HG03175 (cell line): ENCODE measurements at regions not wholly inside any gene's neighbourhood (a gene's known extent, or its start where the extent isn't known, plus 50 kb on each side); places are given as distances from the start of the nearest gene placed in this dataset.
"Not testable (repeated sequence)": the region's sequence is repeated elsewhere in the genome, so short reads cannot be mapped to it uniquely, and the experiment has no call there.

Experiments used
- ATAC-seq: cut with Tn5 transposase; IDR thresholded peaks from one replicate; pipeline ENCODE4 v1.9.1; 2021; ENCODE audit warnings: mild to moderate bottlenecking, moderate library complexity; ENCODE audit not compliant: unreplicated experiment

DNA sequence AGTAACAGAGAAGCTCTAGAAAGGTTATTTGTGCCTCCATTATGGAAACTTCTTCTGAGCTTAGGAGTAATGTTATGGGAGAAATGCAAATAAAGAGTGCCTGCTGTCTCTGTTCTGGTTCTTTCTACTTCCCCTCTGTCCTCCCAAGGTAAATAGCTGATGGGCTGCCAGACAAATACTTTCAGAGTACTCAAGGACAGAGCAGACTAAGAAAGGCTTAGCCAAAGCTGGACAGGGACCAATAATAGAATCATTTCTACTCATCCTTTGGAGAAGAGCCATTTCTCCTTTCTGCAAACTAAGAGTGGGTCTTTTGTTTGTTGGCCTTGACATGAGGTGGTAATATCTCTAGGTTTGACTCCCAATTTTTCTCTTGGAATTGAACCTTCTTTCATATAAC, 136.1 kb downstream of the MID1IP1 start:
- ATAC-seq = no peak

DNA sequence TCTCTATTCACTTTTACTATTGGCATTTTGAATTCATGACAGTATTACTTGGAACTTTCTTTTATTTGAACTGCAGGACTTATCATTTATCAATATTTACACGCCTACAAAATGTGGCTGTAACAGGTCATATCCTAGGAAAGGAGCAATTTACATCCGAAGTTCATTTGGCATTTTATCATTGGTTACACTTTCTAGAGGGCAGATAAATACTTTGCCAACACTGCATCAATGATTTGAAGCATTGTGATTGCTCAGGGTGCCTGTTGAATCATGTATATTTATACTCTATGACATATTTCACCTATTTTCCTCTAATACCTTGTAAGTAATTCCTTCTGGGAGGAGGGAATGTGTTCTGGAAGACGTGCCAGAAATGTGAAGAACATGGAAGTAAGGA, 136.7 kb downstream of the MID1IP1 start:
- ATAC-seq = no peak

DNA sequence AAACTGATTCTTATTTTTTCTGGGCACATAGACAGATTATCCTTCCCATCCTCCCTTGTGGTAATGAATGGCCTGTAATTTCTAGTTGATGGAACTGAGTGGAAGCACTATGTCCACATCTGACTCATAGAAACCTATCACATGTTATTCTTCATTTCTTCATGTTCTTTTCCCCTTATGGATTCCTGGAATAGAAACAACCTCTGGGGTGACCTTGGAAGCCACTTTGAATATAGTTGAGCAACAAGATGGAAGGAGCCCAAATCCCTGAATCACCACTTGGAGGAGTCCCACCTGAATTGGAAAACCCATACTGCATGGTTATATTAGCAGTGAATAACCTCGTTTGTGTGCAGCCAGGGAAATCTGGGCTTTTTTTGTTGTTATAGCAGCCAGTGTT, 137.8 kb downstream of the MID1IP1 start:
- no peak for ATAC-seq

DNA sequence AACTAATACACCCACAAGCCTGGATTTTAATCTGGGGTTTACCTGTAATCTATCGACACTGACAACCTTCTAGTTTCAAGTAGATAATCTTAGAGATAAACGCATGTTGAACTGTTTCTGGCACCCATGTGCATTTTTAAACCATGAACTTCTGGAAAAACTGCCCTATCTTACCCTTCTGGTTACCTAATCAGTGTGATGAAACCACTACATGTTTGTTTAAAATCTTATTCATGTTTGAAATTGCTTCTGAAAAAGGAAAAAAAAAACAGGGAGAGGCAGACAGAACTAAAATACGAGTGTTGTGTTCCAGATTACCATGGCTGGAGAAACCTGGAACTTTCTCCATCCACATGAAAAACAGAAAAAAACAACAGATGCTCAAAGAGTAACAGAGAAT, 139.3 kb downstream of the MID1IP1 start:
- ATAC-seq = no peak

DNA sequence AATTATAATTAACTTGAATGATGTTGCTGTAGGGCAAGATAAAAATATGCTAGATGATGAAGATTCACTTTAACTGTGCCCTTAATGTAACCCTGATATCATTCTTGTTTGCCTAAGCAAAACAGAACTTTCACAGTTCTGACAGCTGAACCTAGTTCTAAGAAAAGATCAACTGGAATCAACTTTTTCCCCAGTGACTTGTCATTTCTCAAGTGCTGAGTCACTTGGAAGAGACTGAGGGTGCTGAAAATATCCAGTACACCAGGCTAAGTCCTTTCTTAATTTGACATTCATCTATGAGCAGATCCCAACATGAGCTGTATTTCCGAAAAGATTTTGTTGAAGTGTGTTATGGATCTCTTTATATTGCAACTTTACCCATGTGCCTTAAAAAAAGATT, 140.4 kb downstream of the MID1IP1 start:
- ATAC-seq = no peak

DNA sequence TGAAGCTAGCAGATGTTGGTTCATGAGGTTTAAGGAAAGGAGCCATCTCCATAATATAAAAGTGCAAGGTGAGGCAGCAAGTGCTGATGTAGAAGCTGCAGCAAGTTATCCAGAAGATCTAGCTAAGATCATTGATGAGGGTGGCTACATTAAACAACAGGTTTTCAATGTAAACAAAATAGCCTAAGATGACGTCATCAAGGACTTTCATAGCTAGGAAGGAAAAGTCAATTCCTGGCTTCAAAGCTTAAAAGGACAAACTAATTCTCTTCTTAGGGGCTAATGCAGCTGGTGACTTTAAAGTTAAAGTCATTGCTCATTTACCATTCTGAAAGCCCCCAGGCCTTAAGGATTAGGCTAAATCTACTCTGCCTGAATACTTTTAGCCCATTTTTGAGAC, 141.9 kb downstream of the MID1IP1 start:
- no peak for ATAC-seq

DNA sequence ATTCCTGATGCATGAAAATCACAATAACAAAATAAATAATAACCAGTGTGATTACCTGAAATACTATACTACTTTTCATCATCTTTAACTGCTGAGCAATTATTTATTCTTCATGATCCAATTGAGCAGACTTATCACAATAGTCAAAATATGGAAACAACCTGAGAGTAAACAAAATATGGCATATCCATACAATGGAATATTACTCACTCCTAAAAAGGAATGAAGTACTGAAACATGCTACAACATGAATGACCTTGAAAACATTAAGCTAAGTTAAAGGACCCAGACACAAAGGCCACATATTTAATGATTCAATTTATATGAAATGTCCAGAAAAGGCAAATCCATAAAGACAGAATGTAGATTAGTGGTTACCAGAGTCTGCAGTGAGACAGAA, 146.8 kb downstream of the MID1IP1 start:
- no peak for ATAC-seq

DNA sequence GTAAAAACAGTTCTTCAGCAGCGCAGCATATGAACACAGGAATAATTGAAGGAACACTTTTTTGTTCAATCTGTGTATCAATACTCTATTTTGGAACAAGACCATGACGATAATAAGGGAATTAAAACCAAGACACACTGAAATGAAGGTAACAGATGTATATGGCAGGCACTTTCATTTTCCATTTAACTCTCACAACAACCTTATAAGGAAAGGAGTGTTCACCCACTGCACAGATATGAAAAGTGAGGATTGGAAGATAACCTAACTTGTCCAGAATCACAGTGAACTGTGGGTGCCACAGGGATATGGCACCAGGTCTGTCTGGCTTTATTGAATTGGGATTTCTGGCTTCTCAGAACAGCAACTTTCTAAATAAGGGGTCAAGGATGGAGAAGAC, 153.3 kb downstream of the MID1IP1 start:
- no peak for ATAC-seq

DNA sequence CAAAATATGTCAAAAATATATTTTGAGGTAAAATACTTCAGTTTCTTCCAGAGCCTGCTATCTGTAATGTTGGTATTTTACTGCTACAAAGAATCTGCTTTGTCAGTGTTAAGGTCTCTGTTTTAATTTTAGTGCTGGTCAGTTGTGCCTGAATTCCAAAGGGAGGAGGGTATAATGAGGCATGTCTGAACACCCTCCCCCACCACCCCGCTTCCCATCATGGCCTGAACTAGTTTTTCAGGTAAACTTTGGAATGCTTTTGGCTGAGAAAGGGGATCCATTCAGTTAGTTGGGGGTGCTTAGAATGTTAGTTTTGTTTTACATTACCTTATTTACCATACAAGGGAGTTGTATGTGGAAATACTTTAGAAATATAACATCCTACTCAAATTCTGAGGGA, 158.5 kb downstream of the MID1IP1 start:
- ATAC-seq = no peak

DNA sequence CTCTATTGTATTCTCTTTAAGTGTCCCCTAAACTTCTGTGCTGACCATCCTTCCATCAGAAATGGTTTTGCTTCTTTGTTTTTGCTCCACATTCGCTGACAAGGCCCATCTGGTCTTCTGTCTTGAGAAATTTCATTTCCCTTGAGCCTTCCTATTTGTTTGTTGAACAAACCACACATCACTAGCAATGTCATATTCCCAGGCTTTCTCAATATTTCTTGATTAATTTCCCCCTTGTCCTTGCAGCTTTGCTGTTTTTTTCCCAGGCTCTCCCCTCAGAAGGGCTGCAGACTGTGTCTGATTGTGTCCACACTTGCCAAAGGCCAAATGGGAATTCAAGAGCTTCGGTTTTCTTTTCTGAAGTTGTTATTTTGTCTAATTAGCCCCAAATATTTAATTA, 158.9 kb downstream of the MID1IP1 start:
- no peak for ATAC-seq

DNA sequence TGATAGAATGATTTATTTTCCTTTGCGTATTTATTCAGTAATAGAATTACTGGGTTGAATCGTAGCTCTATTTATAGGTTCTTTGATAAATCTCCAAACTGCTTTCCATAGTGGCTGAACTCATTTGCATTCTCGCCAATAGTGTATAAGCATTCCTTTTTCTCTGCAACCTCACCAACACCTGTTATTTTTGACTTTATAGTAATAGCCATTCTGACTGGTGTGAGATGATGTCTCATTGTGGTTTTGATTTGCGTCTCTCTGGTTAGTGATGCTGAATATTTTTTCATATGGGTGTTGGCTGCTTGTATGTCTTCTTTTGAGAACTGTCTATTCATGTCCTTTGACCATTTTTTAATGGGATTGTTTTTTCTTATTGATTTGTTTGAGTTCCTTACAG, 160.7 kb downstream of the MID1IP1 start:
- no peak for ATAC-seq

DNA sequence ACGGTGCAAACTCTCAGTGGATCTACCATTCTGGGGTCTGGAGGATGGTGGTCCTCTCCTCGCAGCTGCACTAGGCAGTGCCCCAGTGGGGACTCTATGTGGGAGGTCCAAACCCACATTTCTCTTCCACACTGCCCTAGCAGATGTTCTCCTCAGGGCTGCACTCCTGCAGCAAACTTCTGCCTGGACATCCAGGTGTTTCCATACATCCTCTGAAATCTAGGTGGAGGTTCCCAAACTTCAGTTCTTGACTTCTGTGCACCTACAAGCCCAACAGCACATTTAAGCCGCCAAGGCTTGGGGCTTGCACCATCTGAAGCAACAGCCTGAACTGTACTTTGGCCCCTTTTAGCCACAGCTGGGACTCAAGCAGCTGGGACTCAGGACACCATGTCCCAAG, 162.0 kb downstream of the MID1IP1 start:
- ATAC-seq = not testable (repeated sequence)

DNA sequence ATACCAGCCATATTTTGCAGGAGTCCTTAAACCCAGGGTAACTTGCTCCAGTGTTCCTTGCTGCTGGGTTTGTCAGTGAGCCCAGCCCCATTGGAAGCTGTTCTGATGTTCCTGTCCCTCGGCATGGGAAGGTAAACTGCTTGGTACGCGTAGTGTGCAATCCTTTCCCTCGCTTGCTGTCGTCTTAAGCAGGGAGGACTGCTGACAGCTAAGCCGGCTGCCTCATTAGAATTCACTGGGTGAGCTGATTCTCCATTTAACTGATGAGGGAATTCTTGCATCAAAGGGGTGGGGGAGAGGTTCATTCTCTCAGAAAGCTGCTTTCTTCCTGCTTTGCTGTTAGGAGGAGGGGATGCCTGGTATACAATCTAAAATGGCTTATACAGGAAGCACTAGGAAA, 164.6 kb downstream of the MID1IP1 start:
- ATAC-seq = no peak

DNA sequence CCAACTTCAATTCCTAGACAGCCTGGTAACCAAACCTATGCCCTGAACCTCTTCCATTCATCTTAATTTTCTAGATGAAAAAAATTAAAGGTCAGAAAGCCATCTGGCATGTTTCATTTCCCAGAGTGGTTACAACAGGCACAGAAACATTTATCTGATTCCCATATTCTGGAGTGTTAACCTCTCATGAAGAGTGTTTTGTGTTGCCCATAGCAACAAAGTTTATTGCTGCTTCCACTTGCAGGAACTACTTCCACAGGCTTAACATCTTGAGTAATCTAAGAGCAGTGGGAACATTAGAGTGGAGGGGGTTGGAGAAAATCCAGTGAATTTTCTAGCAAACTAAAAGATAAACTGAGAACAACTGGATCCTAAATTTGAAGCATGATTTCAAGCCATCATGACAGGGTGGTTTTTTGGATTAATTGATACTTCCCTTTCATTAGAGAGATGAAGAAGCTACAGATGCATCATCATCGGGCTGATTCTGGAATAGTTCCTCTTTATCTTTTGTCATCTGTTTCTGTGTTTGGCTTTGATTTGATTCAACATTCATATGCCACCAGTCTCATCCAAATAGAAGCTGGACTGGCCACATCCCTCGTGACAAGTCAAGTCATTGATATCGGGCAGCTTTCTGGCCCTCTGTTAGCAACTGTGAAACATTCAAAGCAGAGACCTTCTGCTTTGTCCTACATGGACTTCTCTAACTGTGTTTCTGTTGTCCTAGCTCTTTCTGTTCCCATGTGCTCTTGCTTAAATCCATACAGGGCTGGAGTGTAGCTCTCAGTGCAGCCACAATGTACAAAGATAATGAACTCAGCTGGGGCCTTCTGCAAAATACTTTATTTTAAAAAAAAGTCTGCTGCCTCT, 167.3 kb downstream of the MID1IP1 start:
- ATAC-seq = no peak

DNA sequence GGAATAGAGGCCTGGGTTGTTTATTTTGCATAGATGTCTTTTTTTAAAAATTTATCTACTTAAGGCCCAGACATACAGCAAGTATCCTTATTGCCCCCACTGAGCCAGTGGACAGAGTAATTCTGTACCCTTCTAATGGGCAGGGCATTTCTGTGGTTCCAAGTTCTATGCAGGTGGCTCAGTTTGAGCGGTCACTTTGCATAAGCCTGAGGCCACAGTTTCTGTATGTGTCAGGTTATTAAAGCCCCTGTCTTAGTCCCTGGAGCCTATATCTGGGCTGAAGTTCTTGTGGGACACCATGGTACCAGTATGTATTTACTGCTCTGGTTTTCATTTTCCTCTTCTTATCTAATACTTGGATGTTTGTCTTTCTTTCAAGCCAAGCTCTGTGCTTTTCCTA, 168.8 kb downstream of the MID1IP1 start:
- ATAC-seq = no peak

DNA sequence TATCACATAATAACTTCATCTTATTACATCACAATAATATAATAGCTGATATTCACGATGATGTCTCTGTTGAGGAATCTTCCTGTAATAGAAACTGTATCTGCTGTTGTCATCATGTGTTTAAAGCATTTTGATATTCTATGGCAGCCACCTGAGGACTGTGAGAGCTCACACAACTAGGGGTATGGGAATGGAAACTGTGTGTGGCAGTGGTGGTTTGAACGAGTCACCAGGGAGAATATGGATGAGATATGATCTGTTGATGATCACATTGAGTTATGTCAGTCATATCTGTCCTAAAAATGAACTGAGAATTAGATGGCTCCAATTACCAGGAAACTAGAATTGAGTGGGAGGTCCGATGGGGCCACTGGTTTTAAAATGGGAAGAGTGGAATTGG, 169.6 kb downstream of the MID1IP1 start:
- ATAC-seq = no peak

DNA sequence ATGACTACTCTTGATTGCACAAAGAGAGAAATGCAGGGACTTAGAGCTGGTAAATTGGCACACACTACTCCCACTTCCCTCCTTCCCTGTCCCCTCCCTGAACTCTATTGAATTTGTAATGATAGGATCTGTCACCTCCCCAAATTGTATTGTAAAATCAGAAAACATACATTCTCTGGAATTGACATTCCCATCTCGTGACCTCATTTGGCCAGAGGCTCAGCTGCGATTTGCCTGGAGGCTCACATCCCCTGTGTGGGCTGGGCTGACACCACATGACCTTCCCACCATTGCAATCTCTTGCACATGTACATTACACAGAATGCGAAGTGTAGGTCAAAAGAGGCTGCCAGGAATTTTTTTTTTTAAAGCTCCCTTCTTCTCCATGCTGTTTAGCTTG, 172.1 kb downstream of the MID1IP1 start:
- no peak for ATAC-seq

DNA sequence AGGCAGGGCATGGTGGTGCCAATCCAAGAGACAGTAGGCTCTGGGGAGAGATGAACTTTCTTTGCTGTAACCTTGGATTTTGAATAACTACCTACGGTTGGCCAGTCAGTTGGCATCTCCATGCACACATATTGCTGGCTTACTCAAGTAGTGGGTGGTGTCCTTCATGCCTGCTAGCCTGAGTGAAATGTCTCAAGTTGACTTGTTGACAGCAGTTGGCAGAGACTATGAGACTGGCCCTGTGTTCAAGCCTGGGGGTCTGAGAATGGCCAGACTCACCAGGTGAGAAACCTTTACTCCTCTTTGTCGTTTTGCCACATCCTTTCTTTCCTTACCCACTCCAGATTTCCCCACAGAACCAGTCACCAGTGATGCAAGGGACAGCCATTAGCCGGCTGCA, 173.3 kb downstream of the MID1IP1 start:
- no peak for ATAC-seq

DNA sequence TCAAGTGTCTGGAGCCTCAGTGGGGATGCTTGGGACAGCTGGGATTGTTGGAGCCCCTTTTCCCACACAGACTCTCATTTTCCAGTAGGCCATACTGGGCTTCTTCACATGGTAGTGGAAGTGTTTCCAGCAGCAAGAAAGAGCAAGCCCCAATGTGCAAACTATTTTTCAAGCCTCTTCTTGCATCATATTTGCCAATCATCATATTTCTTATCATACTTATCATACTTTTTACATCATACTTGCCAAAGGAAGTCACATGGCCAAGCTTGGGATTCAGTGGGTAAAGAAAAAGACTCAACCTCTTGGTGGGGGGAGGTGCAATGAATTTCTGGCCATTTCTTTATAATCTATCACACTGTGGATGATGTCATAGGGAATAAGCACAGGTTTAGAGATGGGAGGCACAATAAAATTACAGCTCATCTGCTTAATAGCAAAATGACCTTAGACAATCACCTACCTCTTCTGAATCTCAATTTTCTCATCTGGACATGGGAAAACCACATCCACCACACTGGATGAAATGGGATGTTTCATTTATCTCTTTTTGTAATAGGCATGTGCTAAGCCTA, 174.2 kb downstream of the MID1IP1 start:
- ATAC-seq = no peak

DNA sequence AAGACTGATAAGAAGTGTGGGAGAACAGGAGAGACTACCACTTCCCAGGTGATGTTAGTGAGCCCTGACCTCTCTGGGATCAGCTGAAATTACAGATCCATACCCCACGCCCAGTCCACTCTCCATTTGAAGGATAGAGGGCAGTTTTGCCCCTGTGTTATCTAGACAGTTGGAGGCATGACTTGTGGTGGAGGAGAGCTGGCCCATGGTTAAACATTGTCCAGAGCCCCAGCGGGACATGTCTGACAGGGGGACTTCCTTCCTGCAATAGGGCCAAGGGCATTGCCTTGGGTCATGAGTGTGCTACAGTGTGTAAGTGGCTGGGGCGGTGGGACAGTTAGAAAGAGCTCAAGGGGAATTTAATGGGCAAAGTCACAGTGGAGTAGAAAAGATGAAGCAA, 181.1 kb downstream of the MID1IP1 start:
- ATAC-seq = peak; percentile 64

DNA sequence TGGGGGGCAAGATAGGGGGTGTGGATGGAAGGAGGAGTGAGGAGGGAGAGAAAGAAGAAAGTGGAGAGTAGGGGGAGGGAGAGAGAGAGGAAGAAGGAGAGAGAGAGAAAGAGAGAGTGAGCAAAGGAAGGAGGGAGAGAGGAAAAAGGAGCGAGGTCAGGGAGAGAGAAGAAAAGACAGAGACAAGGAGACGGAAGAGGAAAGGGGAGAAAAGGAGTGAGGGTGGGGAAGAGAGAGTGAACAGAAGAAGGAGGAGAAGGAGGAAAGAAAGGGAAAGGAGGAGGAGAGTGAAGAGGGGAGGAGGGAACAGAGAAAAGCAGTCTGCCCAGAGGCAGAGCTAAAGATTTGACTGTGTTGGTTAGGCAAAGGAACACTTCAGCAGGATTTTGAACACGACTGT, 181.6 kb downstream of the MID1IP1 start:
- no peak for ATAC-seq

DNA sequence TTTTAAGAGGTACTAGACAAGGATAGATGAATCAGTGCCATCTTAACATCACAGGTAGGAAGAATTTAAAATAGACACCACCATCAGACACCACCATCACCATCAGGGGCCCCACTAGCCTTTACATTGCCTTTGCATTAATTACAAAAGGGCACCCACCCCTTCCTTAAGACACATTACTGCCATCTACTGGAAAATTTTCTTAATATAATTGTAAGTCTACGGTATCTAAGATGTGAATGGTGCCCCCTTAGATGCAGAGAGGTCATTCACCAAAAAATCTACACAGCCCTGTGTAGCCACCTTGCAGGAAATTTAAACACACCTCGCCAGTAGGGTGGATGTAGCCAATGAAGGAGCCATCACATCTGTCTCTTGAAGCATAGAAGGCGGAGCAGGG, 184.1 kb downstream of the MID1IP1 start:
- ATAC-seq = no peak

DNA sequence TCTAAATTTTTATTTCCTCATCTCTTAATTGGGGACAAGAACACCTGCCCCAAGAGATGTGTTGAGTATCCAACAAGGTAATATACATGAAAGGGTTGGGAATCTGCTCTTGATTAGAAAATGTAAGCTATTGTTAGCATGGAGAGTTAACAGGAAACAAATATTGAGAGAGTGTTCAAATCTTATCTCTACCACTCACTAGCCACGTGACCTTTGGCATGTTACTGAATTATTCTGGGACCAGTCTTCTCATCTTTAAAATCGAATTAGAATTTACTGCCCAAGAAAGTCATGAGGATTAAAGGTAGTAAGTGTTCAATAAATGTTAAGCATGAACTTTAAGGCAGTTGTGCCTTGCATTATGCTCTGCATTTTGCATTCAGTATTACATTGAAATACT, 184.7 kb downstream of the MID1IP1 start:
- ATAC-seq = no peak
